ENCODE measurements at regions not wholly inside any gene's neighbourhood (a gene's known extent, or its start where the extent isn't known, plus 50 kb on each side); places are given as distances from the start of the nearest gene placed in this dataset.
A peak's percentile ranks its signal among the peaks of the same experiment; 100 is the strongest.

- DNase-seq (ENCODE audit: low spot score) = no peak
These were observed 193.0 kb downstream of the URB2 start for GRCh38 chr1:229819091-229819490.

- DNase-seq (ENCODE audit: low spot score) = no peak
These were observed 196.0 kb downstream of the URB2 start for GRCh38 chr1:229822026-229822425.

- DNase-seq (ENCODE audit: low spot score) = no peak
These were observed 199.0 kb downstream of the URB2 start for GRCh38 chr1:229825042-229825441.

DNA sequence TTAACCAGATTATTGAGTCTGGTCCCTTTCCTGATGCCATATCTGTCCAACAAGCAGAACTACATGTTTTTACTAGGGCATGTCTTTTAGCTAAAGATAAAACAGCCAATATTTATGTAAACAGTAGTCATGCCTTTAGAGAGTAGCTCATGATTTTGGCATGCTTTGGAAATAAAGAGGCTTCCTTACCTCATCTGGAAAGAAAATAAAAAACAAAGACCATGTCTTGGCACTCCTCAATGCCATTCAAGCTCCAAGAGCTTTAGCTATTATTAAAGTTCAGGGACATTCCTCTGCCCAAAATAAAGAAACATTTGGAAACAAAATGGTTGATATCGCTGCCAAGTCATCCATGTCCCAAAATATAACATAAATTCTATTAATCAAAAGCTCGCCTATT lies 202.4 kb downstream of the URB2 start:
- no peak for DNase-seq (ENCODE audit: low spot score)

GRCh38 chr1:229832695-229833094 lies 206.6 kb downstream of the URB2 start:
- DNase-seq (ENCODE audit: low spot score) = no peak

GRCh38 chr1:229834230-229834629 lies 208.2 kb downstream of the URB2 start:
- no peak for DNase-seq (ENCODE audit: low spot score)

GRCh38 chr1:229835226-229835625 lies 209.2 kb downstream of the URB2 start:
- no peak for DNase-seq (ENCODE audit: low spot score)

- DNase-seq (ENCODE audit: low spot score) = no peak
These were observed 210.3 kb downstream of the URB2 start for GRCh38 chr1:229836324-229836723.

GRCh38 chr1:229838204-229838603 lies 212.2 kb downstream of the URB2 start:
- DNase-seq (ENCODE audit: low spot score) = no peak

- no peak for DNase-seq (ENCODE audit: low spot score)
These were observed 213.8 kb downstream of the URB2 start for GRCh38 chr1:229839800-229840199.

- no peak for DNase-seq (ENCODE audit: low spot score)
These were observed 215.2 kb downstream of the URB2 start for GRCh38 chr1:229841230-229841629.

GRCh38 chr1:229842302-229843255 lies 216.5 kb downstream of the URB2 start:
- DNase-seq (ENCODE audit: low spot score) = no peak

- DNase-seq (ENCODE audit: low spot score) = no peak
These were observed 217.7 kb downstream of the URB2 start for GRCh38 chr1:229843627-229844238.

DNA sequence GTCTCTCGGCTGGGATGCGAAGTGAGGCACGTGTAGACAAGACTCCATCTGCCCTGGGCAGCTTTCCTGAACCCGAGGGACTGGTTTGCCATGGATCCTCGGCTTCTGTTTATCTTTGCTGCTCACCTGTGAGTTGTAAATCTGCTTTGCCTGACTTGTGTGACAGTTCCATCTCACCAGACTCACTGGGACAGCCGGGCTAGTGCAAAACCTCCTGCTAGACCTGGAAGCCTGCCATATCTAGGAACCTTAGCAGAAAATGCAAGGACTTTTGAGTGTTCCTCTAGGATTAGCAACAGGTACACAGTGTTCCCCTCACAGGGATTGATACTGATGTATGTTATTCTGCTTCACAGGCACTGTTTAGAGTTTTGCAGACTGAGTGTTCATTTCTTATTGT lies 218.6 kb downstream of the URB2 start:
- no peak for DNase-seq (ENCODE audit: low spot score)

- no peak for DNase-seq (ENCODE audit: low spot score)
These were observed 219.5 kb downstream of the URB2 start for GRCh38 chr1:229845410-229846138.

- DNase-seq (ENCODE audit: low spot score) = no peak
These were observed 220.3 kb downstream of the URB2 start for GRCh38 chr1:229846351-229846750.

DNA sequence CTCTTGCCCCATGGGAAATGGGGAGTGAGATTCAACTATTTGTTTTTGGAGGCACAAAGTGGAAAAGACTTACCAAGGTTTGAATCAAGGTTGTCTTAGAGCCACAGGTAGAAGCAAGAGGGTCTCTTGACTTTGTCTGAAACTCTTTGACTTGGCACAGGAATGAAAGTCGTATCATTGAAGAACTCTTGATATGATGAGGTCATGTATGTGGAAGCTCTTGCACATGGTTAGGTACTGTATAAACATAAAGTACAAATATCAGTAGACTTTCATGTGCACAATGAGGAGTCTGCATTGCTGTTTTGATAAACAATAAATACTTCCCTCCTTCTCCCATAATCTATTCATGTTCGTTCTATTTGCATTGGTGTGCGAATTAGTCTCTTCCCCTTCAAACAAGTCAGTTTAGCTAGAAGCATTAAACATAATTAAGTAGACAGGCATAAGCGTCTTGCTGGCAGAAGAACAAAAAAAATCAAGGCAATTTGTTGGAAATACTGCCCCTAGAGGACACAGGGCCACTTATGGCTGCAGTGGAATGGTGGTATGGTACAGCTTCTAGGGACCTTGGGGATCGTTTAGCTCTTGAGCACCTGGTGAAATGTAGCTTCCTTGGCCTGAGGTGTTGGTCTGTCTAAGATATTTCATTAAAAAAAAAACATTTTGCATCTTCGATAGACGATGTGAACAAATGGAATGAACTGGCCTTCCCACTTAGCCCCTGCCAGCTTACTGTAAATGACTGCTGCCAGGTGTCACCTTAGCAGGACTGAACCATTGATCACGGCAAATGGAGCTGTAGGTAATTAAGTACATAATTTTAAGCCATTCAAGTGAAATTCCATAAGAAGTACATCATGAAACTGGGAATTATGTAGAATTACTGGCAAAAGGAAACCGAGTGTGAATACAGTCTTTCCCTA lies 218.0 kb upstream of the GALNT2 start:
- DNase-seq (ENCODE audit: low spot score) = peak; percentile 46

GRCh38 chr1:229851511-229851910 lies 215.5 kb upstream of the GALNT2 start:
- DNase-seq (ENCODE audit: low spot score) = no peak

DNA sequence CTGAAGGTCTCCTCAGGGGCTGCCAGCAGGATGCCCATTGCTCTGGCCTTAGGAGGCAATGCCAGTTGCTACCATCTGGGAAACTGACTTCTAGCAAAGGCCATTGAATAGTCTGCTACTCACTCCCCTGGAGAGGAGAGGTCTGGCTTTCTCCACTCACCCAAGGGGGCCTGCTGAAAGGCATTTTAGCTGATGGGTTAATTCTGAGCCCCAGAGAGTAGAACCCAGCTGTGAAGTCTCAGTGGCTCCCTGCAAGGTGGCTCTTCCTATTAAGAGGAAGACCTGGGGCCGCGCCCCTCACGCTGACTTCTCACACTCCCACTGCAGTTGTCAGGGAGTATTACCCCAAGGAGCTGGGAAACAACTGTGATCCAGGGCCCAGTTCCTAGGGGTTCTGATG lies 213.3 kb upstream of the GALNT2 start:
- DNase-seq (ENCODE audit: low spot score) = no peak

DNA sequence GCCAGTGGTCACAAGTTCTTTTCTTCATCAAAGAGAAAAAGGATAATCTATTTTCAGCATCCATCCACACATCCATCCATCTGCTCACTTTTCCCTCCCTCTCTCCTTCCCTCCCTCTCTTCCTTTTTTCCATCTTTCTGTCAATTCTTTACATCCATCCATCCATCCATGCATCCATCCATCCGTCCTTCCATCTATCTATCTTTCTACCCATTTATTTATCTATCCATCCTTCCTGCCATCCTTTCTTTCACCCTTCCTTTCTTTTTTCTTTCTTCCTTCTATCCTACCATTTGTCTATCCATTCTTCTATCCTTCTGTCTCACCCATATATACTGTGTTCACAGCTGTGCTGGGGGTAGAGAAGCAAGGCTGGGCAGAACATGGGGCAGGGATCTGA lies 212.4 kb upstream of the GALNT2 start:
- DNase-seq (ENCODE audit: low spot score) = no peak

DNA sequence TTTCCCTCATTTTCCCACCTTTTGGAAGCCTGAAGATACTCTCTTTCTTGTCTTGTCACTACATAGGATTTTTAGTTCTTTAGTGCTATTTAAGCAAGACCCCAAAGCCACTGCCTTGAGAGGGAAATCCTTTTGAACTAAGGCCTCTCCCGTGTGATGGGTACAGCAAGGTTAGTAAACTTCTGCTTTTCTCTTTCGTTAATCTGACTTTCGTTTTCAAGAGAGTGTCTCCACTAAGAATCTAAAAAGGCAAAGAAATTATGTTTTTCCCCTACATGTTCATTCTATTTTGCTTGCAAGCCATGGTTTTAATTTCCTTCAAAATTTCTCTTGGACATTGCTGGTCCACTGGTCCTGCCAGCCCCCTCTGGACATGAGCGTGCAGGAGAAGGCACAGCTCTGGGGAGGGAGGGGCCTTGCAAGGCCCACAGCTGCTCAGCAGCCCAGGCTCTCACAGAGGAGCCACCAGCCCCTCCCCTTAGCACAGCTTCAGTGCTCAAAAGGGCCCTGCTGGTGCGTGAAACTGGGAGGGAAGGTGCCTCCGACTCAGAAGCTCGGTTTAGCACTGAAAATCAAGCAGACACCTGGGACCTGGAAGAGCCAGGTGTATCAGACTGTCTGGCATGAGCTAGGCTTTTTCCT lies 210.9 kb upstream of the GALNT2 start:
- DNase-seq (ENCODE audit: low spot score) = peak; percentile 35
